Epithelial cell of proximal tubule (primary cell): ENCODE measurements at regions not wholly inside any gene's neighbourhood (a gene's known extent, or its start where the extent isn't known, plus 50 kb on each side); places are given as distances from the start of the nearest gene placed in this dataset.

ENCODE experiments used
- DNase-seq: peaks from one replicate; pipeline ENCODE4 v3.0.0-alpha.2; 2011; ENCODE audit warnings: low read depth
- H3K4me3 ChIP-seq: 2 replicates; pipeline ENCODE4 v1.5.1; 2011; ENCODE audit warnings: low read depth, mild to moderate bottlenecking, low read length
- TF ChIP-seq, protein P1 (sequence below): conservative IDR thresholded peaks from 2 replicates; pipeline ENCODE4 v1.5.1; 2012; ENCODE audit warnings: low read depth, mild to moderate bottlenecking, low read length

- no peak for DNase-seq
- TF ChIP-seq, protein P1, sequence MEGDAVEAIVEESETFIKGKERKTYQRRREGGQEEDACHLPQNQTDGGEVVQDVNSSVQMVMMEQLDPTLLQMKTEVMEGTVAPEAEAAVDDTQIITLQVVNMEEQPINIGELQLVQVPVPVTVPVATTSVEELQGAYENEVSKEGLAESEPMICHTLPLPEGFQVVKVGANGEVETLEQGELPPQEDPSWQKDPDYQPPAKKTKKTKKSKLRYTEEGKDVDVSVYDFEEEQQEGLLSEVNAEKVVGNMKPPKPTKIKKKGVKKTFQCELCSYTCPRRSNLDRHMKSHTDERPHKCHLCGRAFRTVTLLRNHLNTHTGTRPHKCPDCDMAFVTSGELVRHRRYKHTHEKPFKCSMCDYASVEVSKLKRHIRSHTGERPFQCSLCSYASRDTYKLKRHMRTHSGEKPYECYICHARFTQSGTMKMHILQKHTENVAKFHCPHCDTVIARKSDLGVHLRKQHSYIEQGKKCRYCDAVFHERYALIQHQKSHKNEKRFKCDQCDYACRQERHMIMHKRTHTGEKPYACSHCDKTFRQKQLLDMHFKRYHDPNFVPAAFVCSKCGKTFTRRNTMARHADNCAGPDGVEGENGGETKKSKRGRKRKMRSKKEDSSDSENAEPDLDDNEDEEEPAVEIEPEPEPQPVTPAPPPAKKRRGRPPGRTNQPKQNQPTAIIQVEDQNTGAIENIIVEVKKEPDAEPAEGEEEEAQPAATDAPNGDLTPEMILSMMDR, result no peak
- H3K4me3 ChIP-seq, result no peak overlapping the region
Observed at GRCh38 chr13:34044041-34044440, 226.1 kb downstream of the RFC3 start.

DNA sequence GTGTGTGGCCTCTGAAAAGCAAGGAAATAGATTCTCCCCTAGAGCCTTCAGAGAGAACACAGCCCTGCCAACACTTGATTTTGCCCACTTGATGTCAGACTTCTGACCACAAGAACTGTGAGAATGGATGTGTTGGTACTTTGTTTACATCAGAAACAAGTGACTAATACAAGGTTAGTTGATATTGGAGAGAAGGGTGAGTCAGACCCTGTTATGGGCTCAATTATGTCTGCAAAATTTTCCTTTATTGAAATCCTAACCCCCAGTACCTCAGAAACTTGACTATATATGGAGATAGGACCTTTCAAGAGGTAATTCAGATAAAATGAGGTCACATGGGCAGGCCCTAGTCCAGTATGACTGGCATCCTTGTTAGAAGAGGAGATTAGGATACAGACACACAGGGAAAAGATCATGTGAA is 226.7 kb downstream of the RFC3 start:
- DNase-seq, result peak; percentile 16
- no peak overlapping the region for H3K4me3 ChIP-seq
- TF ChIP-seq, protein P1, result no peak

GRCh38 chr13:34046457-34046856 is 228.5 kb downstream of the RFC3 start:
- TF ChIP-seq, protein P1, result no peak
- no peak overlapping the region for H3K4me3 ChIP-seq
- no peak for DNase-seq

GRCh38 chr13:34048652-34049051 is 230.7 kb downstream of the RFC3 start:
- TF ChIP-seq, protein P1, result no peak
- no peak for DNase-seq
- no peak overlapping the region for H3K4me3 ChIP-seq

- TF ChIP-seq, protein P1, result no peak
Observed at GRCh38 chr13:34056733-34057258, 238.8 kb downstream of the RFC3 start.

GRCh38 chr13:34064456-34065205 is 246.7 kb downstream of the RFC3 start:
- TF ChIP-seq, protein P1, result no peak
- DNase-seq, result no peak
- H3K4me3 ChIP-seq, result no peak overlapping the region

More at GRCh38 chr13:34056733-34057258, 238.8 kb downstream of the RFC3 start:
- no peak for DNase-seq
- H3K4me3 ChIP-seq, result no peak overlapping the region

DNA sequence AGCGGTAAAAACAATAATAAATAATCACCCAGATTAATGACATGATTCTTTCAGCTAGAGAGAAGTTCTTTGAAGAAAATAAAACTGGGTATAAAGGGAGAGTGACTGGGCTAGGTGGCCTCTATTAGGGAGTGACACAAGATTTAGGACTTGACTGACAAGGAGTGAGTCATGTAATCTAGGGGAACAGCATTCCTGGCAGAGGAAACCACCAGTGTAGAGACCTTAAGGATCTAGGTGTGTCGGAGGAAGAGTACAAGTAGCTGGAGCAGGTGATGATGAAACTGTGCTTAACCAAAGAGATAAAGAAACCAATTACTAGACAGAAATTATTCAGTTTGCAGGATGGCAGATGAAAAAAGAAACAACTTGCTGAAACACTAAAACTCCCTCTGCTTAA is 248.0 kb downstream of the RFC3 start:
- TF ChIP-seq, protein P1, result no peak
- H3K4me3 ChIP-seq, result no peak overlapping the region
- DNase-seq, result no peak
